Gastrocnemius medialis (tissue), 4 donors: ENCODE measurements at regions not wholly inside any gene's neighbourhood (a gene's known extent, or its start where the extent isn't known, plus 50 kb on each side); places are given as distances from the start of the nearest gene placed in this dataset.

Source experiments
- ATAC-seq, 2 donors: fragments of 150-250 bp; one replicate each; pipeline ENCODE4 v1.9.1; 2016
- DNase-seq, 2 donors: peaks; one replicate each; pipeline ENCODE4 v3.0.0-alpha.2; 2019
- H3K27ac ChIP-seq, 4 donors: fragments of 200-600 bp; sonication (generic); 1 replicate in 1 of 4; 2 replicates in 3 of 4; pipeline ENCODE4 v1.5.1; 2016 to 2018; ENCODE audit warnings: mild to moderate bottlenecking in 2 of 4, moderate library complexity in 1 of 4
- H3K27me3 ChIP-seq, 3 donors: fragments of 200-600 bp; sonication (generic) in 2 of 3; 1 replicate in 1 of 3; 2 replicates in 2 of 3; pipeline versions ENCODE4 v1.5.1 to v1.6.0; 2016 to 2019; ENCODE audit warnings: mild to moderate bottlenecking in 1 of 3, moderate library complexity in 1 of 3
- H3K36me3 ChIP-seq, 2 donors: fragments of 200-600 bp; sonication (generic) in 1 of 2; one replicate each; pipeline ENCODE4 v1.5.1; 2017 to 2018
- H3K4me1 ChIP-seq, 2 donors: fragments of 200-600 bp; sonication (generic) in 1 of 2; one replicate each; pipeline ENCODE4 v1.5.1; 2016 to 2017; ENCODE audit warnings: mild to moderate bottlenecking in 2 of 2
- H3K4me3 ChIP-seq, 4 donors: fragments of 200-600 bp; sonication (generic) in 3 of 4; 1 replicate in 1 of 4; 2 replicates in 3 of 4; pipeline ENCODE4 v1.5.1; 2016 to 2019; ENCODE audit warnings: mild to moderate bottlenecking in 2 of 4
- H3K9me3 ChIP-seq, 3 donors: fragments of 200-600 bp; sonication (generic) in 2 of 3; 1 replicate in 1 of 3; 2 replicates in 2 of 3; pipeline ENCODE4 v1.5.1; 2016 to 2019
- POLR2A ChIP-seq, 2 donors: fragments of 450-650 bp; IDR thresholded peaks; one replicate each; pipeline ENCODE4 v1.6.1; 2017; ENCODE audit warnings: antibody characterized with exemption in 2 of 2, mild to moderate bottlenecking in 2 of 2, moderate library complexity in 2 of 2
- in situ Hi-C, 4 donors: fragments of 200-750 bp; cut with MboI; loops; one replicate each; pipeline versions ENCODE4 v1.15.0 to v1.8.0; 2017; ENCODE audit warnings: low sequenced_read_pairs in 4 of 4
- intact Hi-C: fragments of 100-400 bp; cut with DNase I; formaldehyde crosslinking; loops from one replicate; pipeline ENCODE4 v1.15.1; 2023; ENCODE audit warnings: low total_unique reads
- TF ChIP-seq, protein P1 (sequence below), 5 experiments: fragments of 450-650 bp in 3 of 5; fragments of 200-600 bp in 2 of 5; sonication (generic) in 2 of 5; IDR thresholded peaks in 4 of 5; conservative IDR thresholded peaks in 1 of 5; 1 replicate in 4 of 5; 2 replicates in 1 of 5; pipeline ENCODE4 v1.5.1; 2016 to 2019; ENCODE audit warnings: antibody characterized with exemption in 5 of 5, mild to moderate bottlenecking in 3 of 5, moderate library complexity in 3 of 5

GRCh38 chr3:158992463-158992862 lies 190.6 kb downstream of the MFSD1 start:
- ATAC-seq (no peak), DNase-seq (no peak)
- Histone ChIP-seq H3K4me1 (no peaks in the 10 kb centered on the region), H3K36me3 (no peaks in the 10 kb centered on the region), H3K27ac (no peak overlapping the region), H3K4me3 (no peak overlapping the region), H3K9me3 (no peaks in the 10 kb centered on the region), H3K27me3 (no peaks in the 10 kb centered on the region)
- in situ Hi-C loops (no loop called here), intact Hi-C loops (no loop called here)
- TF ChIP-seq, protein P1, sequence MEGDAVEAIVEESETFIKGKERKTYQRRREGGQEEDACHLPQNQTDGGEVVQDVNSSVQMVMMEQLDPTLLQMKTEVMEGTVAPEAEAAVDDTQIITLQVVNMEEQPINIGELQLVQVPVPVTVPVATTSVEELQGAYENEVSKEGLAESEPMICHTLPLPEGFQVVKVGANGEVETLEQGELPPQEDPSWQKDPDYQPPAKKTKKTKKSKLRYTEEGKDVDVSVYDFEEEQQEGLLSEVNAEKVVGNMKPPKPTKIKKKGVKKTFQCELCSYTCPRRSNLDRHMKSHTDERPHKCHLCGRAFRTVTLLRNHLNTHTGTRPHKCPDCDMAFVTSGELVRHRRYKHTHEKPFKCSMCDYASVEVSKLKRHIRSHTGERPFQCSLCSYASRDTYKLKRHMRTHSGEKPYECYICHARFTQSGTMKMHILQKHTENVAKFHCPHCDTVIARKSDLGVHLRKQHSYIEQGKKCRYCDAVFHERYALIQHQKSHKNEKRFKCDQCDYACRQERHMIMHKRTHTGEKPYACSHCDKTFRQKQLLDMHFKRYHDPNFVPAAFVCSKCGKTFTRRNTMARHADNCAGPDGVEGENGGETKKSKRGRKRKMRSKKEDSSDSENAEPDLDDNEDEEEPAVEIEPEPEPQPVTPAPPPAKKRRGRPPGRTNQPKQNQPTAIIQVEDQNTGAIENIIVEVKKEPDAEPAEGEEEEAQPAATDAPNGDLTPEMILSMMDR (IDR thresholded peaks at IDR 0.05 in 4 of 5, conservative IDR thresholded peaks at IDR 0.05 in 1 of 5), result no peak
- TF ChIP-seq POLR2A (IDR thresholded peaks at IDR 0.05), result no peak

DNA sequence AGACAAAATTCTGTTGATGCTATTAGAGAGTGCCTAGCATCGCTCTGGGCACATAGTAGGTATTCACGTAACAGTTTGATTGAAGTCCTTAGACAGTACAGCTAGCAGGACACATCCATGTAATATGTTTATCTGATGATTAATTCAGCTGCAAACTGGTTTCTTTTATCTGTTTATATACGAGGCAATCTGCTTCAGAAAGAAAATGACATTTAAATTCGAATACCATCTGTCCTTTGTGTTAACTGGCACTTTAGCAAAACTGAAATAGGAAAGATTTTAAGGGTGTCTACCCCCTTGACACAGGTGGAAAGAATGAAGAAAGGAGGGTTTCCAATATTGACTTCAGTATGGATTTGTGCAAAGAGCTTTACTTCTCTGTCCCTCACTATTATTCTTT lies 192.5 kb downstream of the MFSD1 start:
- no peak for ATAC-seq
- Histone ChIP-seq H3K4me3 (no peak overlapping the region), H3K36me3 (no peaks in the 10 kb centered on the region), H3K27me3 (no peaks in the 10 kb centered on the region), H3K27ac (no peak overlapping the region), H3K4me1 (no peaks in the 10 kb centered on the region), H3K9me3 (no peaks in the 10 kb centered on the region)
- intact Hi-C loops (no loop called here), in situ Hi-C loops (no loop called here)
- TF ChIP-seq, protein P1 (IDR thresholded peaks at IDR 0.05 in 4 of 5, conservative IDR thresholded peaks at IDR 0.05 in 1 of 5), result no peak
- TF ChIP-seq POLR2A (IDR thresholded peaks at IDR 0.05), result no peak
- DNase-seq, result no peak

GRCh38 chr3:159001711-159002110 lies 199.9 kb downstream of the MFSD1 start:
- ATAC-seq (no peak), DNase-seq (no peak)
- TF ChIP-seq, protein P1 (IDR thresholded peaks at IDR 0.05 in 4 of 5, conservative IDR thresholded peaks at IDR 0.05 in 1 of 5), result no peak
- no peak for TF ChIP-seq POLR2A (IDR thresholded peaks at IDR 0.05)
- Histone ChIP-seq H3K9me3 (no peaks in the 10 kb centered on the region), H3K4me1 (no peaks in the 10 kb centered on the region), H3K27me3 (no peaks in the 10 kb centered on the region), H3K27ac (no peak overlapping the region), H3K36me3 (no peaks in the 10 kb centered on the region), H3K4me3 (no peak overlapping the region)
- intact Hi-C loops (no loop called here), in situ Hi-C loops (no loop called here)

GRCh38 chr3:159005137-159005536 lies 203.3 kb downstream of the MFSD1 start:
- intact Hi-C loops, result no loop called here
- no peak for ATAC-seq

DNA sequence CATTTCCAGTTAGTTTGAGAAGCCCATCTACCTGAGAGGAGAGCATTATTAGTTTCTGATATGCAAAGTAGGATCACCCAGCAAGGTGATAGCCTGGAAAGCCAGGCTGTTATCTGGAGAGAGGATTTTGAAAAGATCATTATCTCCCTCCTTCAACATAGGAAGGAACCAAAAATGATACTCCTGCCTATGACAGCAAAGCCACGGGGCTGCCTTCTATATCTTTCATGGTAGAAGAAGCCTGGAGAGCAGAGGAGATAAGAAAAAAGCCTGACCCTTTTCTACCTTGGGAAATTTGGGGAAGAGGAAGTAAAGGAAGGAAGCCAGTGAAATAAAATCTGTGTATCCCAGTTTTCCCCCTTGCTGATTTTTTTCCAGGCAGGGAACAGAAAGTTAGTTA lies 205.5 kb downstream of the MFSD1 start:
- Histone ChIP-seq H3K27me3 (no peaks in the 10 kb centered on the region), H3K4me3 (no peak overlapping the region), H3K36me3 (no peaks in the 10 kb centered on the region), H3K27ac (no peak overlapping the region), H3K4me1 (no peaks in the 10 kb centered on the region), H3K9me3 (no peaks in the 10 kb centered on the region)
- no peak for ATAC-seq
- intact Hi-C loops, result no loop called here
- in situ Hi-C loops, result no loop called here
- DNase-seq, result no peak
- TF ChIP-seq, protein P1 (IDR thresholded peaks at IDR 0.05 in 4 of 5, conservative IDR thresholded peaks at IDR 0.05 in 1 of 5), result no peak
- TF ChIP-seq POLR2A (IDR thresholded peaks at IDR 0.05), result no peak

More at GRCh38 chr3:159005137-159005536, 203.3 kb downstream of the MFSD1 start:
- no peak overlapping the region for H3K27ac ChIP-seq
- no peak for TF ChIP-seq POLR2A (IDR thresholded peaks at IDR 0.05)
- TF ChIP-seq, protein P1 (IDR thresholded peaks at IDR 0.05 in 4 of 5, conservative IDR thresholded peaks at IDR 0.05 in 1 of 5), result no peak
- in situ Hi-C loops, result no loop called here
- no peaks in the 10 kb centered on the region for H3K36me3 ChIP-seq
- no peaks in the 10 kb centered on the region for H3K9me3 ChIP-seq
- no peak for DNase-seq
- H3K4me1 ChIP-seq, result no peaks in the 10 kb centered on the region
- no peaks in the 10 kb centered on the region for H3K27me3 ChIP-seq
- no peak overlapping the region for H3K4me3 ChIP-seq
